Neural cell (in vitro differentiated cells): ENCODE measurements at regions not wholly inside any gene's neighbourhood (a gene's known extent, or its start where the extent isn't known, plus 50 kb on each side); places are given as distances from the start of the nearest gene placed in this dataset.

Source experiments
- H2AFZ ChIP-seq: fragments of 200-600, 300-800 bp; sonication (generic), shearing (Covaris generic); 2 replicates; pipeline ENCODE4 v1.6.0; 2014; ENCODE audit warnings: low read depth, mild to moderate bottlenecking, antibody characterized with exemption, low read length, moderate library complexity
- H3F3A ChIP-seq: fragments of 200-600 bp; shearing (Covaris generic); 2 replicates; pipeline ENCODE4 v1.6.1; 2016; ENCODE audit warnings: mild to moderate bottlenecking, moderate library complexity, mixed read lengths, antibody characterized with exemption, low read length; ENCODE audit not compliant: insufficient read depth, poor library complexity, severe bottlenecking
- H3K27ac ChIP-seq: fragments of 200-600, 300-800 bp; sonication (generic), shearing (Covaris generic); 2 replicates; pipeline ENCODE4 v1.5.1; 2014; ENCODE audit warnings: mild to moderate bottlenecking, low read length, moderate library complexity
- H3K27me3 ChIP-seq: fragments of 300-800, 200-600 bp; sonication (generic), shearing (Covaris generic); 2 replicates; pipeline ENCODE4 v1.6.0; 2014; ENCODE audit warnings: mild to moderate bottlenecking, low read depth, low read length, moderate library complexity; ENCODE audit not compliant: insufficient read depth
- H3K36me3 ChIP-seq: fragments of 300-800, 200-600 bp; sonication (generic), shearing (Covaris generic); 2 replicates; pipeline ENCODE4 v1.5.1; 2014; ENCODE audit warnings: mild to moderate bottlenecking, antibody characterized with exemption, low read length, moderate library complexity; ENCODE audit not compliant: insufficient read depth
- H3K4me2 ChIP-seq: fragments of 300-800, 200-600 bp; sonication (generic), shearing (Covaris generic); 2 replicates; pipeline ENCODE4 v1.6.0; 2014; ENCODE audit warnings: mild to moderate bottlenecking, low read length
- H3K4me3 ChIP-seq: fragments of 300-800, 200-600 bp; sonication (generic), shearing (Covaris generic); 2 replicates; pipeline ENCODE4 v1.5.1; 2014; ENCODE audit warnings: mild to moderate bottlenecking, low read length, moderate library complexity
- H3K79me2 ChIP-seq: fragments of 200-600 bp; shearing (Covaris generic); replicated peaks from 2 replicates; pipeline ENCODE4 v1.6.0; 2014; ENCODE audit warnings: mild to moderate bottlenecking, low read length, moderate library complexity; ENCODE audit not compliant: insufficient read depth
- H3K9ac ChIP-seq: fragments of 300-800, 200-600 bp; sonication (generic), shearing (Covaris generic); 2 replicates; pipeline ENCODE4 v1.6.1; 2016; ENCODE audit warnings: mild to moderate bottlenecking, low read length, mixed read lengths
- H3K9me2 ChIP-seq: fragments of 200-600 bp; shearing (Covaris generic); 2 replicates; pipeline ENCODE4 v1.6.1; 2016; ENCODE audit warnings: mild to moderate bottlenecking, low read length, mixed read lengths; ENCODE audit not compliant: insufficient read depth
- H3K9me3 ChIP-seq: fragments of 200-600, 300-800 bp; sonication (generic), shearing (Covaris generic); 2 replicates; pipeline ENCODE4 v1.6.1; 2016; ENCODE audit warnings: mild to moderate bottlenecking, mixed run types, low read length, moderate library complexity, mixed read lengths
- H4K20me1 ChIP-seq: fragments of 200-600 bp; shearing (Covaris generic); 2 replicates; pipeline ENCODE4 v1.6.1; 2016; ENCODE audit warnings: mild to moderate bottlenecking, mixed run types; ENCODE audit not compliant: insufficient read depth
- CTCF ChIP-seq: fragments of 450-650 bp; IDR thresholded peaks from 2 replicates; pipeline ENCODE4 v1.5.1; 2014; ENCODE audit warnings: antibody characterized with exemption, mild to moderate bottlenecking, moderate library complexity; ENCODE audit not compliant: poor library complexity, severe bottlenecking
- EP300 ChIP-seq: fragments of 450-650 bp; conservative IDR thresholded peaks from 2 replicates; pipeline ENCODE4 v1.6.1; 2014; ENCODE audit warnings: antibody characterized with exemption, mild to moderate bottlenecking, moderate library complexity; ENCODE audit not compliant: poor library complexity, severe bottlenecking
- EZH2 ChIP-seq: fragments of 200-600, 300-800 bp; shearing (Covaris generic), sonication (generic); IDR thresholded peaks from 2 replicates; pipeline ENCODE4 v1.6.1; 2014; ENCODE audit warnings: antibody characterized with exemption, low read length, borderline replicate concordance, mild to moderate bottlenecking; ENCODE audit not compliant: insufficient read depth, poor library complexity, severe bottlenecking
- MXI1 ChIP-seq: fragments of 450-650 bp; conservative IDR thresholded peaks from 2 replicates; pipeline ENCODE4 v1.6.1; 2014; ENCODE audit warnings: antibody characterized with exemption, mild to moderate bottlenecking; ENCODE audit not compliant: poor library complexity, severe bottlenecking
- POLR2AphosphoS5 ChIP-seq: IDR thresholded peaks from 2 replicates; pipeline ENCODE4 v1.6.1; 2012
- RAD21 ChIP-seq: fragments of 450-650 bp; conservative IDR thresholded peaks from 2 replicates; pipeline ENCODE4 v1.6.1; 2014; ENCODE audit warnings: antibody characterized with exemption, mild to moderate bottlenecking, moderate library complexity
- REST ChIP-seq: IDR thresholded peaks from 2 replicates; pipeline ENCODE4 v1.6.1; 2012; ENCODE audit warnings: borderline replicate concordance
- SMC3 ChIP-seq: fragments of 450-650 bp; conservative IDR thresholded peaks from 2 replicates; pipeline ENCODE4 v1.6.1; 2014; ENCODE audit warnings: antibody characterized with exemption, mild to moderate bottlenecking, moderate library complexity; ENCODE audit not compliant: poor library complexity
- TAF1 ChIP-seq: IDR thresholded peaks from 2 replicates; pipeline ENCODE4 v1.6.1; 2012; ENCODE audit warnings: low read depth

- Histone ChIP-seq H3F3A (no peaks in the 10 kb centered on the region), H3K9me2 (no peaks in the 10 kb centered on the region), H3K9ac (no peak overlapping the region), H3K9me3 (no peaks in the 10 kb centered on the region), H2AFZ (no peak overlapping the region), H3K79me2 (no peaks in the 10 kb centered on the region), H3K27me3 (no peaks in the 10 kb centered on the region), H3K27ac (no peak overlapping the region), H3K36me3 (no peaks in the 10 kb centered on the region), H4K20me1 (no peaks in the 10 kb centered on the region), H3K4me3 (no peak overlapping the region), H3K4me2 (no peak overlapping the region)
- TF ChIP-seq MXI1 = no peak
- TF ChIP-seq REST = no peak
- no peak for TF ChIP-seq TAF1
- TF ChIP-seq POLR2AphosphoS5 = no peak
- TF ChIP-seq EP300 = no peak
- TF ChIP-seq SMC3 = no peak
- no peak for TF ChIP-seq EZH2
Observed at GRCh38 chr6:5906340-5906670, 100.4 kb downstream of the NRN1 start.

GRCh38 chr6:5905431-5906339 lies 101.0 kb downstream of the NRN1 start:
- Histone ChIP-seq H3K36me3 (no peaks in the 10 kb centered on the region), H4K20me1 (no peaks in the 10 kb centered on the region), H2AFZ (no peak overlapping the region), H3K79me2 (no peaks in the 10 kb centered on the region), H3K4me2 (no peak overlapping the region), H3K9me2 (no peaks in the 10 kb centered on the region), H3K27ac (no peak overlapping the region), H3F3A (no peaks in the 10 kb centered on the region), H3K27me3 (no peaks in the 10 kb centered on the region), H3K9ac (no peak overlapping the region), H3K9me3 (no peaks in the 10 kb centered on the region), H3K4me3 (no peak overlapping the region)
- TF ChIP-seq TAF1 (no peak), CTCF (no peak), RAD21 (no peak), POLR2AphosphoS5 (no peak), EZH2 (no peak), EP300 (no peak), MXI1 (no peak), REST (no peak), SMC3 (no peak)
